ENCODE measurements at regions not wholly inside any gene's neighbourhood (a gene's known extent, or its start where the extent isn't known, plus 50 kb on each side); places are given as distances from the start of the nearest gene placed in this dataset.

DNA sequence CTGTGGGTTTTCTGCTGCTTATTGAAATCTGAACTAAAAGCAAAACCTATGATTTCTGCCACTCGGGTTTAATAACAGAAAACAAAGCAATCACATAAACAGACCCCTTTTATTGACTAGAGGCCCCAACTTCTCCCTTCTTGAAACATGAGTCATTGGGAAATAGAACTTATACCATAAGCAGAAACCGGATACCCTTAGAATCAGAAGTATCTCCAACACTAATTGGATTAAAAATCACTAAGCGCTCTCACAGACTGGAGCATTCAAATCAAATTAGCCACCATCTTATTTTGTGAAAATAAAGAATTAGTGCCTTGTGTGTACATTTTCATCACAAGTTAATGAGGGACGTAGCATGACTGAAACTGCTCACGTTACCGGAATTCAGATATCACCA is 206.9 kb downstream of the WDR11 start:
- DNase-seq (ENCODE audit: low spot score): no peak
- no peak for ATAC-seq
- intact Hi-C loops (cut with DNase I): no loop called here

- no peak for DNase-seq (ENCODE audit: low spot score)
- no peak for ATAC-seq
- intact Hi-C loops (cut with DNase I): no loop called here
Observed at GRCh38 chr10:121059351-121059750, 208.2 kb downstream of the WDR11 start.

GRCh38 chr10:121062115-121062514 is 211.0 kb downstream of the WDR11 start:
- DNase-seq (ENCODE audit: low spot score) (no peak), ATAC-seq (no peak)
- intact Hi-C loops (cut with DNase I): no loop called here

- ATAC-seq (peak; percentile 49), DNase-seq (ENCODE audit: low spot score) (no peak)
- intact Hi-C loops (cut with DNase I): no loop called here
Observed at GRCh38 chr10:121063744-121064143, 212.6 kb downstream of the WDR11 start.

- DNase-seq (ENCODE audit: low spot score): no peak
- intact Hi-C loops (cut with DNase I): no loop called here
- no peak for ATAC-seq
Observed at GRCh38 chr10:121064491-121064890, 213.3 kb downstream of the WDR11 start.

- intact Hi-C loops (cut with DNase I): no loop called here
Observed at GRCh38 chr10:121065330-121065729, 214.2 kb downstream of the WDR11 start.

GRCh38 chr10:121069061-121069850 is 218.1 kb downstream of the WDR11 start:
- no peak for DNase-seq (ENCODE audit: low spot score)
- ATAC-seq: no peak
- intact Hi-C loops (cut with DNase I): no loop called here

More at GRCh38 chr10:121065330-121065729, 214.2 kb downstream of the WDR11 start:
- ATAC-seq: no peak
- no peak for DNase-seq (ENCODE audit: low spot score)

DNA sequence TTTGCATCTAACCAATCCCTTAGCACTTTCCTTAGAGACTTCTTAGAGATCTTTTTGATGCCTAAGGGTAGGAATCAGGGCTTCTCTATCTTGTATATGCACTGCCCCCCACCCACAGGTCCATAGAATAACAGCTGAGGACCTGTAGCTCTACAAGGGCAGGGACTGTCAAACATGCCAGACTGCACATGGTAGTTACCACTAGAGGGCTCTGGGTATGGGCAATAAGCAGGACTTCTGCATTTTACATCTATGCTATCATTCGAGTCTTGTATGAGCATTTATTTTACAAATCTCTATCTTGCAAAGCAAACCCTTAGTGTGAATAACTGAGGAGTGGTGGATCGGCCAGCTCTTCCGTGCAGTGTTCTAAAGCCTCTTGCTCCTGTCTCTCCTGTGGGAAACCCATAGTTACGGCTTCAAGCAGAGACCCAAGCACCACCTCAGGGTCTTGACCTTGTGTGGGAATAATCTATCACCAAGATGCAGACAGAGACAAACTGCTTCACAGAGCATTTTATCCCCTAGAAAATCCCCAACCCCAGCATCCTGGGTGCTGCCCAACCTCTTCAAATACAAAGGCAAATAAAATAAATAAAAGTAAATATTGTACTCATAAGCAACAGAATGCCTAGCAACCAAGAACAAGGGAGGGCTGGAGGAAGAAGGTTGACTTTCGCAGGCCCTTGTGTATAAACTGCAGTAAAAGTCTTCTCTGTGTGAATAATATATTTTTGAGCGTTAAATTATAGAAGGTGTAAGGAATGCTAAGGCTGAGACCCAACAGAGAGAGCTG is 219.3 kb downstream of the WDR11 start:
- no peak for DNase-seq (ENCODE audit: low spot score)
- no peak for ATAC-seq
- intact Hi-C loops (cut with DNase I): no loop called here

GRCh38 chr10:121071901-121072300 is 220.7 kb downstream of the WDR11 start:
- no peak for ATAC-seq
- no peak for DNase-seq (ENCODE audit: low spot score)
- intact Hi-C loops (cut with DNase I): no loop called here

- DNase-seq (ENCODE audit: low spot score) (no peak), ATAC-seq (no peak)
- intact Hi-C loops (cut with DNase I): no loop called here
Observed at GRCh38 chr10:121073728-121074127, 222.6 kb downstream of the WDR11 start.

- intact Hi-C loops (cut with DNase I): no loop called here
- no peak for DNase-seq (ENCODE audit: low spot score)
- ATAC-seq: peak; percentile 92
Observed at GRCh38 chr10:121076776-121077715, 225.9 kb downstream of the WDR11 start.

DNA sequence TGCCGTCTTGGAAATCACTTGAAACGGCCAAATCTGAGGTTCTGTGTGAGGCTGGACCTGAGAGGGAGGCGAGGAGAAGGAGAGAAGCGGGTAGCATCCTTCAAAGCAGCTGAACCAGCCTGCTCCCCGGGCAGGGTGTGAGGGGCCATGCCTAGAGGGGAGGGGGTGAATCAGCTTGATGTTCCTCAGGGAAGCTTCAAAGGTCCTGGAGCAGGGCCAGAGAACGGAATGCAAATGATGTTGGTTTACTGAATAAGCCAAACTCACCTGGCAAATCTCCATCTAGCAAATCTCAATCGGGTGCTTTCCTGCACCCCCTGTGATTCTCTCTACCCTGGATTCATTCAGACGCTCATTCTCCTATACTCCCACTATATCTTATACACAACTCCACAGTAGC is 226.9 kb downstream of the WDR11 start:
- intact Hi-C loops (cut with DNase I): no loop called here
- DNase-seq (ENCODE audit: low spot score) (no peak), ATAC-seq (no peak)

GRCh38 chr10:121078672-121079102 is 227.5 kb downstream of the WDR11 start:
- DNase-seq (ENCODE audit: low spot score) (no peak), ATAC-seq (no peak)
- intact Hi-C loops (cut with DNase I): no loop called here

GRCh38 chr10:121079226-121079625 is 228.1 kb downstream of the WDR11 start:
- ATAC-seq: no peak
- DNase-seq (ENCODE audit: low spot score): no peak
- intact Hi-C loops (cut with DNase I): no loop called here

DNA sequence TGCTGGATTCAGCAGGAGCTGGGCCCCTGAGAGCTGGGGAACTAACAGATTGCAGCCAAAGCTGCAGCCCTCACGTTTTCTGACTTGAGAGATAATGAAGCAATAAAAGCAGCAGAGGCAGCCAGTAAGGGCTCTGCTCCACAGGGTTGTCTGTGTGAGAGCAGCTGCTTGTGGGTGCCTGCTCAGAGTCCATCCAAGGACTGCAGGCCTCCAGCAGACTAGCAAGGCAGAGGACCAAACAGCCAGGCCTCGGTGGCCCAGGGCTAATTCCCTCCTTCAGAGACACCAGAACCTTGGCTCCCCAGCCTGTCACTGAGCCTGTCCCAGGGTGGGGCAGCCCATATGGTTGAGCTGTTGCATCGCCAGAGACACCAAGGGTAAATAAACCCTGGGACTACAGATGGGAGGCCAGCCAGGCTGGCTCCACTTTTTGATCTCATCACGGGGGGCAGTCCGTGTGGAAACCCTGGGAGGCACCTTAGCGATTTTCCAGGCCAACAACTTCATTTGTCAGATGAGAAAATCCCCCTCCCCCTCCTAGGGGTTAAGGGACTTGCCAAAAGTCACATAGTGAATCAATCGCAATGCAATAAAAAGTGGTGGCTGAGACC is 229.2 kb downstream of the WDR11 start:
- DNase-seq (ENCODE audit: low spot score): no peak
- ATAC-seq: peak; percentile 66
- intact Hi-C loops (cut with DNase I): no loop called here

GRCh38 chr10:121081306-121081705 is 230.1 kb downstream of the WDR11 start:
- ATAC-seq: no peak
- DNase-seq (ENCODE audit: low spot score): no peak
- intact Hi-C loops (cut with DNase I): no loop called here

DNA sequence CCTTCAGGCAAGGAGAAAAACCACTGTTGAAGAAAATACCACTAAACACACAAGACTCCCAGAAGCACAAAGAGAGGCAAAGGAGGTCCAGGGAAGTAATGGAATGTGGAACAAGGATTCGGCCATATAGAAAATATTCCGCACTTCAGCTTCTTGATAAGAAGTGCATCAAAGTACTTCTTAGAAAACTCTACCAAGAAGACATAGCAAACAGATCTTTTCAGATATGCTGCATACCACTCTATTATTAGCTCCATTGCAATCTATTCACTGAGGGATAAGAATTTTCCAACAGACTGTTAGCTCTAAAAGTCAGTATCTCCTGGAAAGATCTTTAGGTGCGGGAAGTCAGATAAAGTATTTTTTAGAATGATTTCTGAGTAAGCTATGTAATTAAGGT is 231.8 kb downstream of the WDR11 start:
- DNase-seq (ENCODE audit: low spot score): no peak
- ATAC-seq: no peak
- intact Hi-C loops (cut with DNase I): no loop called here

DNA sequence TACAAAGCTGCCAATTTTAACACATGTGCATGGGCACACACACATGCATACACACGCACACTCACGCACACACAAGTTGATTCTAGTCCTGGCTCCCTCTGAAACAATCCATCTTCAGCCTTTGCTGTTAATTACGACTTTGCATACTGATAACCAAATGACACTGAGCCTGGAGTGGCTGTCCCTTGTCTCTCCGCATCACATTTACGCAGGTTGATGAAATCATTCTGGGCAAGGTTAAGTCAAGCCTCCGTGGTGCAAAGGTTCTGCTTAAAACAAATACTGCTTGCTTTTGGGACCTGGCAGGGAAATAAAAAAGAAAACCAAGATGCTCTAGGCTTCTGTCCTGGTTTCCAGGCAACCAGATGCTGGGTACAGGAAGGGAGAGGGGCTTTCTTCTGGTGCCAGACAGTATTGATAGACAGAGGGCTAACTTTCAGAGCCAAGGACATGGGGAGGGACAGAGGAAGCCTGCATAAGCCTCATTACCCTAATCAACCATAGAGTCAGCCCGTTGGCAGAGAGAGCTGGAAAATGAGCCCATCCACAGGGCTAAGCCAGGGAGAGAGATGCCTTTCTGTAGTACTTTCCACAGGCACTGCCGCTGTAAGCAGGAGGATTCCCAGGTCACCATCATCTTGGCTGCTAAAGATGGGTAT is 233.0 kb downstream of the WDR11 start:
- ATAC-seq: no peak

More for the DNA sequence above, 233.0 kb downstream of the WDR11 start:
- DNase-seq (ENCODE audit: low spot score): no peak
- intact Hi-C loops (cut with DNase I): no loop called here
